Right atrium auricular region (tissue), 2 donors: ENCODE measurements at regions not wholly inside any gene's neighbourhood (a gene's known extent, or its start where the extent isn't known, plus 50 kb on each side); places are given as distances from the start of the nearest gene placed in this dataset.
"Not testable (repeated sequence)": the region's sequence is repeated elsewhere in the genome, so short reads cannot be mapped to it uniquely, and the experiment has no call there.

ENCODE experiments used
- DNase-seq: peaks from one replicate; pipeline ENCODE4 v3.0.0-alpha.2; 2019; ENCODE audit warnings: low spot score
- H3K27ac ChIP-seq, 2 donors: fragments of 200-600 bp; sonication (generic); 1 replicate in 1 of 2; 2 replicates in 1 of 2; pipeline ENCODE4 v1.5.1; 2016 to 2019
- H3K27me3 ChIP-seq, 2 donors: fragments of 200-600 bp; sonication (generic); one replicate each; pipeline versions ENCODE4 v1.5.1 to v1.6.0; 2017 to 2019
- H3K36me3 ChIP-seq: fragments of 200-600 bp; sonication (generic); one replicate; pipeline ENCODE4 v1.5.1; 2016
- H3K4me1 ChIP-seq, 2 donors: fragments of 200-600 bp; sonication (generic); one replicate each; pipeline versions ENCODE4 v1.5.1 to v1.6.0; 2017 to 2019
- H3K4me3 ChIP-seq, 2 donors: fragments of 200-600 bp; sonication (generic); 1 replicate in 1 of 2; 2 replicates in 1 of 2; pipeline ENCODE4 v1.5.1; 2017 to 2019; ENCODE audit warnings: mild to moderate bottlenecking in 1 of 2, moderate library complexity in 1 of 2
- H3K9me3 ChIP-seq, 2 donors: fragments of 200-600 bp; sonication (generic); one replicate each; pipeline ENCODE4 v1.5.1; 2019
- TF ChIP-seq, protein P1 (sequence below), 2 donors: fragments of 200-600 bp; sonication (generic); IDR thresholded peaks; one replicate each; pipeline ENCODE4 v1.5.1; 2019; ENCODE audit warnings: antibody characterized with exemption in 2 of 2

DNA sequence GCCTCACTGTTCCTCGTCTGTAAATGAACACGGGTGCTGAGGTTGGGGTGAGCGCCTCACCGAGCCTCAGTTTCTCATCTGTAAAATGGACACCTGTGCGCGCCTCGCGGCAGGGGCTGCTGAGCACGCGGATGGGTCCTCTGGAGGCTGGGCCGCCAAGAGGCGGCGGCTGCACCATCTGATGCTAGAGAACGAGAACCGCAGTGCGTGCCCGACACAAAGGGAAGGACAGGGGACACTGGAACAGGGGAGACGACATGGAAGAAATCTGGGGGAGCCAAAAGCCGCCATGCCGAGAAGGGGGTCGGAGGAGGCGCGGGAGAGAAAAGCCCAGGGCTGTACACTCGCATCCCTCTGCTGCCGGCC lies 118.7 kb upstream of the ZNF516 start:
- Histone ChIP-seq H3K4me1 (no peaks in the 10 kb centered on the region), H3K4me3 (no peak overlapping the region), H3K36me3 (no peaks in the 10 kb centered on the region), H3K9me3 (no peaks in the 10 kb centered on the region), H3K27ac (no peak overlapping the region), H3K27me3 (no peaks in the 10 kb centered on the region)
- no peak for DNase-seq
- TF ChIP-seq, protein P1, sequence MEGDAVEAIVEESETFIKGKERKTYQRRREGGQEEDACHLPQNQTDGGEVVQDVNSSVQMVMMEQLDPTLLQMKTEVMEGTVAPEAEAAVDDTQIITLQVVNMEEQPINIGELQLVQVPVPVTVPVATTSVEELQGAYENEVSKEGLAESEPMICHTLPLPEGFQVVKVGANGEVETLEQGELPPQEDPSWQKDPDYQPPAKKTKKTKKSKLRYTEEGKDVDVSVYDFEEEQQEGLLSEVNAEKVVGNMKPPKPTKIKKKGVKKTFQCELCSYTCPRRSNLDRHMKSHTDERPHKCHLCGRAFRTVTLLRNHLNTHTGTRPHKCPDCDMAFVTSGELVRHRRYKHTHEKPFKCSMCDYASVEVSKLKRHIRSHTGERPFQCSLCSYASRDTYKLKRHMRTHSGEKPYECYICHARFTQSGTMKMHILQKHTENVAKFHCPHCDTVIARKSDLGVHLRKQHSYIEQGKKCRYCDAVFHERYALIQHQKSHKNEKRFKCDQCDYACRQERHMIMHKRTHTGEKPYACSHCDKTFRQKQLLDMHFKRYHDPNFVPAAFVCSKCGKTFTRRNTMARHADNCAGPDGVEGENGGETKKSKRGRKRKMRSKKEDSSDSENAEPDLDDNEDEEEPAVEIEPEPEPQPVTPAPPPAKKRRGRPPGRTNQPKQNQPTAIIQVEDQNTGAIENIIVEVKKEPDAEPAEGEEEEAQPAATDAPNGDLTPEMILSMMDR (IDR thresholded peaks at IDR 0.05), result no peak

DNA sequence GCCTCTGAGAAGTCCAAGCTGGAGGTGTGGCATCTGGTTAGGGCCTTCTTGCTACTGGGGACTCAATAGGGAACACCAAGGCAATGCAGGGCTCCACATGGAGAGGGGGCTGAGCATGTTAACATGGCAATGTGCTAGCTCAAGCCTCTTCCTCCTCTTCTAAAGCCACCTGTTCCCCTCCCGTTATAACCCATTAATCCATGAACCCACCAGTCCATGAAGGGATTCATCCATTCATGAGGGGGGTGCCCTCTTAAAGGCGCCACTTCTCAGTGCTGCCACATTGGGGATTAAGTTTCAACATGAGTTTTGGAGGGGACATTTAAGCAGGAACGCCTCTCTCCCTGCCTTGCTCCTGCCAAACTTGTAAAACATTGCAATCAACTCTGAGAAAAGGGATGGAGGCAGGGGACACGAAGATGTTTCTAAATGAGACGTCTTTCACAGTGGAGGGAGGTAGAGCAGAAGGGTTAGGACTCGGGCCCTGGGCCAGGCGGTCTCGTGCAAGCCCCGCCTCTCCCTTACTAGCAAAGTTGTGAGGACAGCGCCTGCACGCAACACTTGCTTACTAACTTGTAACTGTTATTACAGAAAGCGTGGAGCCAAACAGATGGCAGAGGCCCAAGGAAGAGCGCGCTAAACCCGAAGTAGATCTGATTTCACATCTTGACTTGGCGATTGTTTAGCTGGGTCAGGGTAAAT lies 118.2 kb upstream of the ZNF516 start:
- Histone ChIP-seq H3K9me3 (no peaks in the 10 kb centered on the region), H3K27me3 (no peaks in the 10 kb centered on the region), H3K27ac (no peak overlapping the region), H3K4me3 (no peak overlapping the region), H3K4me1 (no peaks in the 10 kb centered on the region), H3K36me3 (no peaks in the 10 kb centered on the region)
- TF ChIP-seq, protein P1 (IDR thresholded peaks at IDR 0.05), result no peak
- DNase-seq, result no peak

DNA sequence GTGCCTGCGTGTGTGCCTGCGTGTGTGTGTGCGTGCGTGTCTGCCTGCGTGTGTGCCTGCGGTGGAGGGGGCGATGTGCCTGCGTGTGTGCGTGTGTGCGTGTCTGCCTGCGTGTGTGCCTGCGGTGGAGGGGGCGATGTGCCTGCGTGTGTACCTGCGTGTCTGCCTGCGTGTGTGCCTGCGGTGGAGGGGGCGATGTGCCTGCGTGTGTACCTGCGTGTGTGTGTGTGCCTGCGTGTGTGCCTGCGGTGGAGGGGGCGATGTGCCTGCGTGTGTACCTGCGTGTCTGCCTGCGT lies 116.7 kb upstream of the ZNF516 start:
- not testable (repeated sequence) for H3K9me3 ChIP-seq, H3K36me3 ChIP-seq, DNase-seq, H3K4me1 ChIP-seq, H3K27me3 ChIP-seq, H3K4me3 ChIP-seq, H3K27ac ChIP-seq

DNA sequence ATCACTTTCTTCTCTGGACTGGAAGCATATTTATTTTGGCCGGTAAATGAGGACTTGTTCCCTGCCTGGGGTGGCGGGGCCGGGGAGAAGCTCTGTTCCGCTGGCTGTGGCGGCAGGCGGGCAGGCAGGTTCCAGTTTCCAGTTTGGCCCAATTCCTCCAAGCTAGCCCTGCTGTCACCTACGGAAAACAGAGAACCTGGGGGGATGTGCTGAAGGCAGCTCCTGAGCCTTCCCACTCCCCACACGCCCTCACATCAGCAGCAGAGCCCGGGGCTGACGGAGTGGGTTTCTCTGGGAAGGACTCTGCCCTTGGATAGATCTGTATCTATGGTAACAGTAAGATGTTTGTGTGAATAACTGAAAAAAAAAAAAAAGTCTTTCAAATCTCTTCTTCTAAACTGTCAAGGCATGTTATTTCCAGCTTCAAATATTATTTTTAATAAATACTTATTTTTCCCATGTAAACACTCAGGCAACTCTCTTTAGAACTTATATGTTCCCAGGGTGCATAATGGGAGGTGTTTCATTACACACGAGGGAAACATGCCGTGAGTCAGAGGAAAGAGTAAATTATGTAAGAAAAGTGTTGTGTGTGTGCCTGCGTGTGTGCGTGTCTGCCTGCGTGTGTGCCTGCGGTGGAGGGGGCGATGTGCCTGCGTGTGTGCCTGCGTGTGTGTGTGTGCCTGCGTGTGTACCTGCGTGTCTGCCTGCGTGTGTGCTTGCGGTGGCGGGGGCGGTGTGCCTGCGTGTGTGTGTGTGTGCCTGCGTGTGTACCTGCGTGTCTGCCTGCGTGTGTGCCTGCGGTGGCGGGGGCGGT lies 116.1 kb upstream of the ZNF516 start:
- no peaks in the 10 kb centered on the region for H3K4me1 ChIP-seq
- no peaks in the 10 kb centered on the region for H3K27me3 ChIP-seq
- no peak for DNase-seq
- TF ChIP-seq, protein P1 (IDR thresholded peaks at IDR 0.05), result no peak
- no peaks in the 10 kb centered on the region for H3K36me3 ChIP-seq
- H3K9me3 ChIP-seq, result no peaks in the 10 kb centered on the region
- peak overlapping the region in 1 of 2 donors; percentile 8 for H3K4me3 ChIP-seq
- no peak overlapping the region for H3K27ac ChIP-seq

DNA sequence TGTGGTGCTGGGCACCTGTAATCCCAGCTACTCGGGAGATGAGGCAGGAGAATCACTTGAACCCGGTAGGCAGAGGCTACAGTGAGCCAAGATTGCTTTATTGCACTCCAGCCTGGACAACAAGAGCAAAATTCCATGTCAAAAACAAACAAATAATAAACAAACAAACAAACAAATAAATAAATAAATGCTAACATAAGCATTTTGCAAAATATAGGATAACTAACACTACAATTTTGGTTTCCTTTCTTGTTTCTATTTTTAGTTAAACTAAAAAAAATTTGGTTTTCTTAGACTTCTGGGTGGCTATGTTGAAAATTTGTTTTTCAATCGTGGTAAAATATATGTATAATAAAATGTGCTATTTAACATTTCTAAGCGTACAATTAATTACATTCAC lies 115.0 kb upstream of the ZNF516 start:
- no peak overlapping the region for H3K27ac ChIP-seq
- H3K4me3 ChIP-seq, result no peak overlapping the region
- H3K9me3 ChIP-seq, result no peaks in the 10 kb centered on the region
- H3K36me3 ChIP-seq, result no peaks in the 10 kb centered on the region
- H3K27me3 ChIP-seq, result no peaks in the 10 kb centered on the region
- no peak for DNase-seq
- TF ChIP-seq, protein P1 (IDR thresholded peaks at IDR 0.05), result no peak
- H3K4me1 ChIP-seq, result no peaks in the 10 kb centered on the region

DNA sequence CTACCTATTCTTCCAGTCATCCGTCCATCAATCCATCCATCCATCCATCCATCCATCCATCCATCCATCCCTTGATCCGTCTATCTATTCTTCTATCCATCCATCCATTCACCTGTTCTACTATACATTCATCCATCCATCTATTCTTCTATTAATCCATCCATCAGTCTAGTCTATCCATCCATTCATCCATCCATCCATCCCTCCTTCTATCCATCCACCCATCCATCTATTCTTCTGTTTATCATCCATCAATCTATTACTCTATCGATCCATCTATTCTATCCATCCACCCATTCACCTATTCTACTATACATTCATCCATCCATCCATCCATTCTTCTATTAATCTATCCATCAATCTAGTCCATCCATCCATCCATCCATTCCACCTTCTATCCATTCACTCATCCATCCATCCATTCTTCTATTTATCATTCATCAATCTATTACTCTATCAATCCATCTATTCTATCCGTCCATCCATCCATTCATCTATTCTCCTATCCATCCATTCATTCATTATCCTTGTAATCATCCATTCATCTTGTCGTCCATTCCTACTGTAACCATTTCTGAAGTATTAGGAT lies 110.4 kb upstream of the ZNF516 start:
- Histone ChIP-seq H3K4me3 (no peak overlapping the region), H3K27me3 (no peaks in the 10 kb centered on the region), H3K4me1 (no peaks in the 10 kb centered on the region), H3K36me3 (no peaks in the 10 kb centered on the region), H3K27ac (no peak overlapping the region), H3K9me3 (no peaks in the 10 kb centered on the region)
- TF ChIP-seq, protein P1 (IDR thresholded peaks at IDR 0.05), result no peak
- DNase-seq, result no peak
